ENCODE measurements at regions not wholly inside any gene's neighbourhood (a gene's known extent, or its start where the extent isn't known, plus 50 kb on each side); places are given as distances from the start of the nearest gene placed in this dataset.
A peak's percentile ranks its signal among the peaks of the same experiment; 100 is the strongest.

- ChIA-PET POLR2A (no interaction called here), CTCF (interaction anchor here (2.0 kb wide), 1 partner anchor 283 kb away, joined by 5 read pairs; no protein-coding TSS in a partner anchor), RAD21 (ENCODE audit: low non-redundant PET in 1 of 2, low total read pairs in 2 of 2, uncharacterized antibody in 2 of 2, unreplicated experiment in 2 of 2) (no interaction called here)
- Histone ChIP-seq H2AFZ (ENCODE audit: low read depth, low read length, poor library complexity, severe bottlenecking) (no peak overlapping the region), H3K9me3 (ENCODE audit: control insufficient read depth in 1 of 2, insufficient read depth in 1 of 2, low read depth in 1 of 2, low read length in 2 of 2) (no peaks in the 10 kb centered on the region), H3K36me3 (ENCODE audit: control insufficient read depth in 1 of 2, insufficient read depth in 2 of 2, low read length in 2 of 2) (no peaks in the 10 kb centered on the region), H3K27ac (ENCODE audit: low read depth, low read length) (no peak overlapping the region), H3K9me2 (ENCODE audit: insufficient read depth) (no peaks in the 10 kb centered on the region), H3K4me1 (ENCODE audit: control insufficient read depth in 1 of 2, insufficient read depth in 2 of 2, low read length in 2 of 2) (peaks cover 34 to 47% of the 10 kb centered on the region in 2 experiments), H3K4me3 (replicated peaks in 1 of 2; ENCODE audit: low read depth in 1 of 2, low read length in 2 of 2) (no peak overlapping the region), H3K4me2 (ENCODE audit: low read length) (peak overlapping the region; percentile 78), H3K9ac (ENCODE audit: low read length) (no peak overlapping the region), H3K27me3 (ENCODE audit: insufficient read depth, low read length) (no peaks in the 10 kb centered on the region), H3K79me2 (ENCODE audit: insufficient read depth, low read length) (no peaks in the 10 kb centered on the region), H4K20me1 (ENCODE audit: insufficient read depth) (no peaks in the 10 kb centered on the region)
- no TSS peak for BruUV-seq (replicated peaks)
- intact Hi-C loops (cut with micrococcal nuclease): loop anchor here (5.0 to 10.0 kb wide), 2 partner anchors 270 to 598 kb away; partner anchors contain the start of genes ATE1 and FGFR2
- TF ChIP-seq SP1 (IDR thresholded peaks at IDR 0.05; ENCODE audit: low read depth) (peak; percentile 32), EZH2phosphoT487 (IDR thresholded peaks at IDR 0.05; ENCODE audit: borderline replicate concordance) (no peak), JUND (IDR thresholded peaks at IDR 0.05) (peak; percentile 53; the same call in 1 of the 2 replicates)
- ATAC-seq: 0 out of 2 replicates have a peak, but pooled peaks have one; percentile 13
- peak; percentile 33 for DNase-seq (ENCODE audit: low read depth, low spot score)
Observed at GRCh38 chr10:121326905-121327304, 271.3 kb downstream of the FGFR2 start.

- POLR2A ChIA-PET: no interaction called here
- TF ChIP-seq ZFX (IDR thresholded peaks at IDR 0.05) (no peak), ATF3 (IDR thresholded peaks at IDR 0.05) (no peak), POLR2AphosphoS5 (IDR thresholded peaks at IDR 0.05; ENCODE audit: low read depth, low read length) (no peak), SP1 (IDR thresholded peaks at IDR 0.05; ENCODE audit: low read depth) (no peak), EGR1 (IDR thresholded peaks at IDR 0.05; ENCODE audit: low read depth) (no peak), SIN3A (IDR thresholded peaks at IDR 0.05; ENCODE audit: low read depth) (no peak), ELF1 (IDR thresholded peaks at IDR 0.05; ENCODE audit: borderline replicate concordance, low read depth) (no peak), FOSL1 (IDR thresholded peaks at IDR 0.05; ENCODE audit: low read depth) (no peak), RAD21 (IDR thresholded peaks at IDR 0.05; ENCODE audit: low read depth) (no peak), SRF (IDR thresholded peaks at IDR 0.05; ENCODE audit: low read depth) (no peak), MAX (IDR thresholded peaks at IDR 0.05) (no peak)
- TF ChIP-seq, protein P1, sequence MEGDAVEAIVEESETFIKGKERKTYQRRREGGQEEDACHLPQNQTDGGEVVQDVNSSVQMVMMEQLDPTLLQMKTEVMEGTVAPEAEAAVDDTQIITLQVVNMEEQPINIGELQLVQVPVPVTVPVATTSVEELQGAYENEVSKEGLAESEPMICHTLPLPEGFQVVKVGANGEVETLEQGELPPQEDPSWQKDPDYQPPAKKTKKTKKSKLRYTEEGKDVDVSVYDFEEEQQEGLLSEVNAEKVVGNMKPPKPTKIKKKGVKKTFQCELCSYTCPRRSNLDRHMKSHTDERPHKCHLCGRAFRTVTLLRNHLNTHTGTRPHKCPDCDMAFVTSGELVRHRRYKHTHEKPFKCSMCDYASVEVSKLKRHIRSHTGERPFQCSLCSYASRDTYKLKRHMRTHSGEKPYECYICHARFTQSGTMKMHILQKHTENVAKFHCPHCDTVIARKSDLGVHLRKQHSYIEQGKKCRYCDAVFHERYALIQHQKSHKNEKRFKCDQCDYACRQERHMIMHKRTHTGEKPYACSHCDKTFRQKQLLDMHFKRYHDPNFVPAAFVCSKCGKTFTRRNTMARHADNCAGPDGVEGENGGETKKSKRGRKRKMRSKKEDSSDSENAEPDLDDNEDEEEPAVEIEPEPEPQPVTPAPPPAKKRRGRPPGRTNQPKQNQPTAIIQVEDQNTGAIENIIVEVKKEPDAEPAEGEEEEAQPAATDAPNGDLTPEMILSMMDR (IDR thresholded peaks at IDR 0.05 in 2 of 3, conservative IDR thresholded peaks at IDR 0.05 in 1 of 3; ENCODE audit: borderline replicate concordance in 1 of 3, insufficient read depth in 1 of 3, low read depth in 2 of 3, low read length in 2 of 3): no peak
- TF ChIP-seq, protein P2, sequence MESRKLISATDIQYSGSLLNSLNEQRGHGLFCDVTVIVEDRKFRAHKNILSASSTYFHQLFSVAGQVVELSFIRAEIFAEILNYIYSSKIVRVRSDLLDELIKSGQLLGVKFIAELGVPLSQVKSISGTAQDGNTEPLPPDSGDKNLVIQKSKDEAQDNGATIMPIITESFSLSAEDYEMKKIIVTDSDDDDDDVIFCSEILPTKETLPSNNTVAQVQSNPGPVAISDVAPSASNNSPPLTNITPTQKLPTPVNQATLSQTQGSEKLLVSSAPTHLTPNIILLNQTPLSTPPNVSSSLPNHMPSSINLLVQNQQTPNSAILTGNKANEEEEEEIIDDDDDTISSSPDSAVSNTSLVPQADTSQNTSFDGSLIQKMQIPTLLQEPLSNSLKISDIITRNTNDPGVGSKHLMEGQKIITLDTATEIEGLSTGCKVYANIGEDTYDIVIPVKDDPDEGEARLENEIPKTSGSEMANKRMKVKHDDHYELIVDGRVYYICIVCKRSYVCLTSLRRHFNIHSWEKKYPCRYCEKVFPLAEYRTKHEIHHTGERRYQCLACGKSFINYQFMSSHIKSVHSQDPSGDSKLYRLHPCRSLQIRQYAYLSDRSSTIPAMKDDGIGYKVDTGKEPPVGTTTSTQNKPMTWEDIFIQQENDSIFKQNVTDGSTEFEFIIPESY (IDR thresholded peaks at IDR 0.05; ENCODE audit: extremely low read depth, insufficient replicate concordance, low read length): no peak
- Histone ChIP-seq H3K4me2 (ENCODE audit: low read length) (no peak overlapping the region), H3K27me3 (ENCODE audit: insufficient read depth, low read length) (no peaks in the 10 kb centered on the region), H3K4me1 (ENCODE audit: control insufficient read depth in 1 of 2, insufficient read depth in 2 of 2, low read length in 2 of 2) (peaks cover 34 to 42% of the 10 kb centered on the region in 2 experiments), H3K27ac (ENCODE audit: low read depth, low read length) (no peak overlapping the region), H3K36me3 (ENCODE audit: control insufficient read depth in 1 of 2, insufficient read depth in 2 of 2, low read length in 2 of 2) (no peaks in the 10 kb centered on the region), H3K9ac (ENCODE audit: low read length) (no peak overlapping the region), H3K79me2 (ENCODE audit: insufficient read depth, low read length) (no peaks in the 10 kb centered on the region), H3K9me2 (ENCODE audit: insufficient read depth) (no peaks in the 10 kb centered on the region), H3K4me3 (replicated peaks in 1 of 2; ENCODE audit: low read depth in 1 of 2, low read length in 2 of 2) (no peak overlapping the region), H2AFZ (ENCODE audit: low read depth, low read length, poor library complexity, severe bottlenecking) (no peak overlapping the region), H4K20me1 (ENCODE audit: insufficient read depth) (no peaks in the 10 kb centered on the region), H3K9me3 (ENCODE audit: control insufficient read depth in 1 of 2, insufficient read depth in 1 of 2, low read depth in 1 of 2, low read length in 2 of 2) (no peaks in the 10 kb centered on the region)
- no peak for ATAC-seq
- CTCF ChIA-PET: no interaction called here
- no TSS peak for BruUV-seq (replicated peaks)
- intact Hi-C loops (cut with micrococcal nuclease): loop anchor here (5.0 to 10.0 kb wide), 2 partner anchors 270 to 597 kb away; partner anchors contain the start of genes ATE1 and FGFR2
- RAD21 ChIA-PET (ENCODE audit: low non-redundant PET in 1 of 2, low total read pairs in 2 of 2, uncharacterized antibody in 2 of 2, unreplicated experiment in 2 of 2): no interaction called here
- no peak for DNase-seq (ENCODE audit: low read depth, low spot score)
Observed at GRCh38 chr10:121327727-121328126, 270.5 kb downstream of the FGFR2 start.
